Hepatocyte (in vitro differentiated cells): ENCODE measurements at regions not wholly inside any gene's neighbourhood (a gene's known extent, or its start where the extent isn't known, plus 50 kb on each side); places are given as distances from the start of the nearest gene placed in this dataset.

Experiments
- DNase-seq: peaks from one replicate; pipeline ENCODE4 v3.0.0-alpha.2; 2016; ENCODE audit warnings: low spot score
- H2AFZ ChIP-seq: fragments of 200-600 bp; sonication (generic); 2 replicates; pipeline ENCODE4 v1.6.0; 2016; ENCODE audit warnings: antibody characterized with exemption, mild to moderate bottlenecking
- H3K27ac ChIP-seq: fragments of 200-600 bp; sonication (generic); 2 replicates; pipeline ENCODE4 v1.5.1; 2016; ENCODE audit warnings: mild to moderate bottlenecking
- H3K27me3 ChIP-seq: fragments of 200-600 bp; sonication (generic); 2 replicates; pipeline ENCODE4 v1.6.1; 2016
- H3K36me3 ChIP-seq: fragments of 200-600 bp; sonication (generic); replicated peaks from 2 replicates; pipeline ENCODE4 v1.5.1; 2016; ENCODE audit warnings: low read depth; ENCODE audit not compliant: insufficient read depth
- H3K4me1 ChIP-seq: fragments of 200-600 bp; sonication (generic); 2 replicates; pipeline ENCODE4 v1.5.1; 2016; ENCODE audit warnings: mild to moderate bottlenecking, moderate library complexity; ENCODE audit not compliant: insufficient read depth
- H3K4me2 ChIP-seq: fragments of 200-600 bp; sonication (generic); 2 replicates; pipeline ENCODE4 v1.6.0; 2016
- H3K4me3 ChIP-seq: fragments of 200-600 bp; sonication (generic); 2 replicates; pipeline ENCODE4 v1.5.1; 2016; ENCODE audit warnings: mild to moderate bottlenecking
- H3K79me2 ChIP-seq: fragments of 200-600 bp; sonication (generic); 2 replicates; pipeline ENCODE4 v1.6.0; 2017; ENCODE audit warnings: mild to moderate bottlenecking
- H3K9me2 ChIP-seq: fragments of 200-600 bp; sonication (generic); replicated peaks from 2 replicates; pipeline ENCODE4 v1.6.0; 2017; ENCODE audit warnings: mild to moderate bottlenecking; ENCODE audit not compliant: insufficient read depth
- H3K9me3 ChIP-seq: fragments of 200-600 bp; sonication (generic); 2 replicates; pipeline ENCODE4 v1.5.1; 2016; ENCODE audit warnings: low read depth, mild to moderate bottlenecking
- H4K20me1 ChIP-seq: fragments of 200-600 bp; sonication (generic); 2 replicates; pipeline ENCODE4 v1.6.0; 2016; ENCODE audit warnings: mild to moderate bottlenecking; ENCODE audit not compliant: insufficient read depth, poor library complexity, severe bottlenecking
- EZH2 ChIP-seq: fragments of 200-600 bp; sonication (generic); IDR thresholded peaks from 2 replicates; pipeline ENCODE4 v1.6.1; 2016; ENCODE audit warnings: antibody characterized with exemption, mild to moderate bottlenecking, borderline replicate concordance
- EZH2phosphoT487 ChIP-seq: fragments of 200-600 bp; sonication (generic); IDR thresholded peaks from one replicate; pipeline ENCODE4 v1.6.1; 2018; ENCODE audit warnings: antibody characterized with exemption, mild to moderate bottlenecking, low read depth, moderate library complexity; ENCODE audit not compliant: unreplicated experiment, severe bottlenecking
- WGBS: methylation state at CpG from one replicate; pipeline ENCODE4 v1.1.6; 2016; ENCODE audit warnings: low lambda C conversion rate; ENCODE audit errors: missing lambda C conversion rate; 5-methylcytosine and 5-hydroxymethylcytosine counted together
- TF ChIP-seq, protein P1 (sequence below): fragments of 200-600 bp; sonication (generic); IDR thresholded peaks from 2 replicates; pipeline ENCODE4 v1.5.1; 2016; ENCODE audit warnings: antibody characterized with exemption, mild to moderate bottlenecking; ENCODE audit not compliant: poor library complexity

DNA sequence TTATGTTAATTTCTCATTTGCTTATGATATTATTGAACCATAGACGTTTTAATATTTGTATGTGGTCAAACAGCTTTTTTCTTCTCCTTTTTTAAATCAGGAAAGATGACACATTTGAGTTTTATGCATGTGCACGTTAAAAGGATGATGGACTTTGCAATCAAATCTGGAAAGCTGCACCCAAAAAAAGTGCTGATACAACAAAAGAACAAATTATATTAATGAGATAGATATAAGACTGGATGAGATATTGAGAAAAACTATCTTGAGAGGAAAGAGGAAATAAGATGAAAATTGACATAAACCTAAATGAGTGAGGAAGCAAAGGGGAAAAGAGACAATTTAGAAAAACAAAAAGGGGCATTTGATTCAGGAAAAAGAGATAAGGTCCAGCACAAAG lies 96.4 kb upstream of the CBLN2 start:
- H4K20me1 ChIP-seq: no peaks in the 10 kb centered on the region
- peak overlapping the region; percentile 32 for H3K4me2 ChIP-seq
- no peaks in the 10 kb centered on the region for H3K4me1 ChIP-seq
- 68% methylated on average over 2 of the region's 2 CpGs for WGBS
- no peaks in the 10 kb centered on the region for H3K27me3 ChIP-seq
- no peaks in the 10 kb centered on the region for H3K79me2 ChIP-seq
- H2AFZ ChIP-seq: peak overlapping the region; percentile 63
- no peaks in the 10 kb centered on the region for H3K36me3 ChIP-seq
- TF ChIP-seq EZH2phosphoT487 (no peak), EZH2 (no peak)
- TF ChIP-seq, protein P1, sequence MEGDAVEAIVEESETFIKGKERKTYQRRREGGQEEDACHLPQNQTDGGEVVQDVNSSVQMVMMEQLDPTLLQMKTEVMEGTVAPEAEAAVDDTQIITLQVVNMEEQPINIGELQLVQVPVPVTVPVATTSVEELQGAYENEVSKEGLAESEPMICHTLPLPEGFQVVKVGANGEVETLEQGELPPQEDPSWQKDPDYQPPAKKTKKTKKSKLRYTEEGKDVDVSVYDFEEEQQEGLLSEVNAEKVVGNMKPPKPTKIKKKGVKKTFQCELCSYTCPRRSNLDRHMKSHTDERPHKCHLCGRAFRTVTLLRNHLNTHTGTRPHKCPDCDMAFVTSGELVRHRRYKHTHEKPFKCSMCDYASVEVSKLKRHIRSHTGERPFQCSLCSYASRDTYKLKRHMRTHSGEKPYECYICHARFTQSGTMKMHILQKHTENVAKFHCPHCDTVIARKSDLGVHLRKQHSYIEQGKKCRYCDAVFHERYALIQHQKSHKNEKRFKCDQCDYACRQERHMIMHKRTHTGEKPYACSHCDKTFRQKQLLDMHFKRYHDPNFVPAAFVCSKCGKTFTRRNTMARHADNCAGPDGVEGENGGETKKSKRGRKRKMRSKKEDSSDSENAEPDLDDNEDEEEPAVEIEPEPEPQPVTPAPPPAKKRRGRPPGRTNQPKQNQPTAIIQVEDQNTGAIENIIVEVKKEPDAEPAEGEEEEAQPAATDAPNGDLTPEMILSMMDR: no peak
- no peak overlapping the region for H3K4me3 ChIP-seq
- H3K9me2 ChIP-seq: no peaks in the 10 kb centered on the region
- no peak for DNase-seq
- no peak overlapping the region for H3K27ac ChIP-seq
- H3K9me3 ChIP-seq: no peaks in the 10 kb centered on the region

DNA sequence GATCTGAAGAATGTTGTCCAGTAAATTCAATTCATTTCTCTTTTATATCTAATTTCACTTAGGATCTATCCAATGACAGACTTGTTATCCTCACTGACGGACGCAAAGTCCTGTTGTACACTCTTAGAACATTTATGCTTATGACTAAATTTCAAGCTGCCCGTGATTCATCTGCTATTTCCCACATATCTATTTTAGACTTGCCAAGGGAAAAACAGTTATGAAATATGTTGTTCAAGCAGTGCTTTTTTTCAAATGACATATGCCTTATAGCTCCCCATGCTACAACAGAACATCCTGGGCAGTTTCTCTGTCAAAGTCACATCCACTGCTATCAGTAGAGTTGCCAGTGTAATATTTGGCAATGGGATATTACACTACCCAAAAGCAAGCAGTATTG lies 94.2 kb upstream of the CBLN2 start:
- DNase-seq: no peak
- H3K4me3 ChIP-seq: no peak overlapping the region
- H3K27ac ChIP-seq: no peak overlapping the region
- TF ChIP-seq EZH2phosphoT487: no peak
- no peaks in the 10 kb centered on the region for H3K36me3 ChIP-seq
- H3K4me1 ChIP-seq: no peaks in the 10 kb centered on the region
- no peaks in the 10 kb centered on the region for H3K9me2 ChIP-seq
- H3K9me3 ChIP-seq: no peaks in the 10 kb centered on the region
- H2AFZ ChIP-seq: no peak overlapping the region
- H3K79me2 ChIP-seq: no peaks in the 10 kb centered on the region
- 89% methylated on average over 3 of the region's 3 CpGs for WGBS
- H4K20me1 ChIP-seq: no peaks in the 10 kb centered on the region
- no peak overlapping the region for H3K4me2 ChIP-seq
- H3K27me3 ChIP-seq: no peaks in the 10 kb centered on the region

DNA sequence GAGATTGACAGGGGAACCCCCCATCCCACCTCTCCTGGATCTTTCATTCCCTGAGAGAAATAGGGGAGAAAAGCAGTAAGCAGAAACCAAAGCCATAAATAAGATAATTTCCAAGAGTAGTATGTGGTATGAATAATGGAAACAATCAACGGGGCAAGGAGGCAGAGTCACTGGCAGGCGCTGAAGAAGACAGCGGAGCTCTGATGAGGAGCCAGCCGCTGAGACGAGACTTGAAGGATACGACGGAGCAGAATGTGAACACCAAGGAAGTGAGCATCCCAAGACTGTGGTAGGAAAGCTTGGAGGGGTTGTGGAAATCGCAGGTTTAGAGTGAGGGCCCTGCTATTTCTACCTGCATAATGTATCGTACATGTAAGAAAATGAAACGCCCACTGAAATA lies 93.6 kb upstream of the CBLN2 start:
- Histone ChIP-seq H3K36me3 (no peaks in the 10 kb centered on the region), H3K79me2 (no peaks in the 10 kb centered on the region), H3K9me2 (no peaks in the 10 kb centered on the region), H3K4me2 (no peak overlapping the region), H3K9me3 (no peaks in the 10 kb centered on the region), H3K4me1 (no peaks in the 10 kb centered on the region), H3K27me3 (no peaks in the 10 kb centered on the region), H2AFZ (no peak overlapping the region), H4K20me1 (no peaks in the 10 kb centered on the region), H3K27ac (no peak overlapping the region), H3K4me3 (no peak overlapping the region)
- WGBS: 81% methylated on average over 10 of the region's 10 CpGs
- no peak for DNase-seq
- no peak for TF ChIP-seq EZH2
- TF ChIP-seq EZH2phosphoT487: no peak
- TF ChIP-seq, protein P1: no peak

DNA sequence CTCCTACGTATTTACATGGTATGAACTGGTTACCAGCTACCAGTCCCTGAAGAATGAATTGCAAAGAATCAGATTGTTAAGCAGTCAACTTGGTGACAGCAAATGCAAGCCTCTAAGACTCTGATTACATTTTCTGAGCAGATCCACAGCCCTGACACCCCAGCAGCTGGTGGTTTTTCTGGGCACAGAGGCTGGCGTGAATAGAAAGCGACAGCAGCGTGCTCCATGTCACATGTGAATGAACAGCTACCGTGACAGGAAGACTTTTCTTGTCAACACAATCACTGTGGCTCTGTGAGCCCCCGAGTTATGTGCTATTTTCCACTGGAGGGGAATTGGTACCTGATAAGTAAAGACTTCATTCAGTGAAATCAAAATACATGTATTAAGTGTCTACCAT lies 93.2 kb upstream of the CBLN2 start:
- no peak for TF ChIP-seq EZH2phosphoT487
- TF ChIP-seq, protein P1: no peak
- TF ChIP-seq EZH2: no peak

More for the DNA sequence above, 93.2 kb upstream of the CBLN2 start:
- Histone ChIP-seq H3K9me2 (no peaks in the 10 kb centered on the region), H3K9me3 (no peaks in the 10 kb centered on the region), H2AFZ (no peak overlapping the region), H3K4me3 (no peak overlapping the region), H3K79me2 (no peaks in the 10 kb centered on the region), H3K27me3 (no peaks in the 10 kb centered on the region), H3K4me2 (no peak overlapping the region), H3K4me1 (no peaks in the 10 kb centered on the region), H4K20me1 (no peaks in the 10 kb centered on the region), H3K36me3 (no peaks in the 10 kb centered on the region), H3K27ac (no peak overlapping the region)
- no peak for DNase-seq
- 72% methylated on average over 6 of the region's 6 CpGs for WGBS
